IgD-negative memory B cell (primary cell): ENCODE measurements at regions not wholly inside any gene's neighbourhood (a gene's known extent, or its start where the extent isn't known, plus 50 kb on each side); places are given as distances from the start of the nearest gene placed in this dataset.
"Not testable (repeated sequence)": the region's sequence is repeated elsewhere in the genome, so short reads cannot be mapped to it uniquely, and the experiment has no call there.

Experiments used
- H3K27ac Mint-ChIP-seq, 3 donors: one replicate each; pipeline ENCODE4 v1.8.0; 2020 to 2022; ENCODE audit warnings: mild to moderate bottlenecking in 3 of 3, mixed read lengths in 3 of 3, moderate library complexity in 1 of 3
- H3K27me3 Mint-ChIP-seq: one replicate; pipeline ENCODE4 v1.8.0; 2021; ENCODE audit warnings: mixed read lengths
- H3K36me3 Mint-ChIP-seq: one replicate; pipeline ENCODE4 v1.8.0; 2020; ENCODE audit warnings: mild to moderate bottlenecking, mixed read lengths
- H3K4me1 Mint-ChIP-seq, 3 donors: one replicate each; pipeline ENCODE4 v1.8.0; 2020 to 2022; ENCODE audit warnings: mixed read lengths in 3 of 3, mild to moderate bottlenecking in 1 of 3
- H3K4me3 Mint-ChIP-seq, 4 donors: one replicate each; pipeline ENCODE4 v1.8.0; 2020 to 2022; ENCODE audit warnings: mild to moderate bottlenecking in 4 of 4, mixed read lengths in 4 of 4, moderate library complexity in 3 of 4
- H3K9me3 Mint-ChIP-seq, 3 donors: one replicate each; pipeline ENCODE4 v1.8.0; 2020 to 2021; ENCODE audit warnings: mixed read lengths in 3 of 3, mild to moderate bottlenecking in 1 of 3

DNA sequence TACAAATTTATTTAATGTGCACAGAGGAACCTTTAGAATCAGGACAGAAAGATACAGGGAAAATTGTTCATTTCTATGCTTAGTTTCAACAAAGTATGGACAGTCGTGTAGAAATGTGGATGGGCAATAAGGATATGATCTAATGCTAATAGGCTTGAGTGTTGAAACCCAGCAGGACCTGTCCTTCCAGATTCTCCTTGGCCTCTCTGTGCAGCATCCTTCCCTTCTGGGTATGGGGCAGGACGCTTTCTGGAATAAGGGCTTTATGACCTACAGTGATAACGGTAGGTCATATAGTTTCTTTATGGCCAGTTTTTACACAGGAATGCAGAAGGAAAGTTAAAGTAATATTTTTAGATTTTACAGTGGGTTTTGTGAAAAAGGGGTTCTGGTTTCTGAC is 698.1 kb downstream of the SI start:
- Mint-ChIP-seq H3K27ac (no peak overlapping the region), H3K36me3 (no peaks in the 10 kb centered on the region), H3K9me3 (peaks cover 0 to 4% (median 0%) of the 10 kb centered on the region in 3 donors), H3K27me3 (no peaks in the 10 kb centered on the region), H3K4me1 (no peaks in the 10 kb centered on the region), H3K4me3 (no peak overlapping the region)

GRCh38 chr3:164377466-164377865 is 700.8 kb downstream of the SI start:
- H3K36me3 Mint-ChIP-seq, result no peaks in the 10 kb centered on the region

GRCh38 chr3:164375995-164376394 is 702.3 kb downstream of the SI start:
- H3K36me3 Mint-ChIP-seq, result no peaks in the 10 kb centered on the region
- peaks cover 0 to 7% (median 0%) of the 10 kb centered on the region in 3 donors for H3K9me3 Mint-ChIP-seq
- no peak overlapping the region for H3K27ac Mint-ChIP-seq
- H3K4me3 Mint-ChIP-seq, result no peak overlapping the region
- H3K27me3 Mint-ChIP-seq, result no peaks in the 10 kb centered on the region
- H3K4me1 Mint-ChIP-seq, result no peaks in the 10 kb centered on the region

More at GRCh38 chr3:164377466-164377865, 700.8 kb downstream of the SI start:
- no peaks in the 10 kb centered on the region for H3K27me3 Mint-ChIP-seq
- peaks cover 0 to 4% (median 0%) of the 10 kb centered on the region in 3 donors for H3K9me3 Mint-ChIP-seq
- H3K4me3 Mint-ChIP-seq, result no peak overlapping the region
- no peaks in the 10 kb centered on the region for H3K4me1 Mint-ChIP-seq
- no peak overlapping the region for H3K27ac Mint-ChIP-seq

- Mint-ChIP-seq H3K4me1 (no peaks in the 10 kb centered on the region), H3K36me3 (no peaks in the 10 kb centered on the region), H3K4me3 (no peak overlapping the region)
Measured at GRCh38 chr3:164375538-164375937, 702.8 kb downstream of the SI start.

DNA sequence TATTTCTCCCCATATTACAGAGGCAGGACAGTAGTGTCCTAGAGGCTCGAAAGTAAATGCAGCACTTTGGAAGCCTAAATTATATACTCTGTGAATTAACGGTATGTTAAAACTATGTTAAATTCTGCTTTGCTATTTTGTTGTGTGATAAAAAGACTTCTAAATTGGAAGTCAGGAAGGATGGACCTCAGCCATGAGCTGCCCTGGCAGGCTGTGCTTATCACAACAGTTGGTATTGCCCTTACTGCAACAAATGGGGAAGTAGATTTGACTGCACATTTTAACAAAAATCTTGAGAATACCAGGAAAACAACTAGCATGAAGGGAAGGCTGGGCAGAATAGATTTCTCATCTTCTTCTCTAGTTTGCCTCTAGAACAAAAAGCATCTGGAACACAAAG is 706.6 kb downstream of the SI start:
- no peak overlapping the region for H3K27ac Mint-ChIP-seq
- H3K27me3 Mint-ChIP-seq, result no peaks in the 10 kb centered on the region
- no peaks in the 10 kb centered on the region for H3K4me1 Mint-ChIP-seq
- no peak overlapping the region for H3K4me3 Mint-ChIP-seq
- peaks cover 1% of the 10 kb centered on the region for H3K36me3 Mint-ChIP-seq
- H3K9me3 Mint-ChIP-seq, result peaks cover 0 to 10% (median 4%) of the 10 kb centered on the region in 3 donors

More at GRCh38 chr3:164375538-164375937, 702.8 kb downstream of the SI start:
- no peaks in the 10 kb centered on the region for H3K27me3 Mint-ChIP-seq
- H3K27ac Mint-ChIP-seq, result no peak overlapping the region
- H3K9me3 Mint-ChIP-seq, result peaks cover 0 to 3% (median 0%) of the 10 kb centered on the region in 3 donors

- H3K27me3 Mint-ChIP-seq, result no peaks in the 10 kb centered on the region
- no peak overlapping the region for H3K27ac Mint-ChIP-seq
- no peaks in the 10 kb centered on the region for H3K4me1 Mint-ChIP-seq
- H3K9me3 Mint-ChIP-seq, result peaks cover 1 to 10% (median 4%) of the 10 kb centered on the region in 3 donors
- H3K4me3 Mint-ChIP-seq, result no peak overlapping the region
- peaks cover 1% of the 10 kb centered on the region for H3K36me3 Mint-ChIP-seq
Measured at GRCh38 chr3:164370970-164371369, 707.3 kb downstream of the SI start.

GRCh38 chr3:164365242-164365641 is 713.1 kb downstream of the SI start:
- no peaks in the 10 kb centered on the region for H3K27me3 Mint-ChIP-seq
- H3K27ac Mint-ChIP-seq, result no peak overlapping the region
- H3K36me3 Mint-ChIP-seq, result peaks cover 1% of the 10 kb centered on the region
- peaks cover 3 to 15% (median 3%) of the 10 kb centered on the region in 3 donors for H3K9me3 Mint-ChIP-seq
- H3K4me1 Mint-ChIP-seq, result no peaks in the 10 kb centered on the region
- H3K4me3 Mint-ChIP-seq, result no peak overlapping the region

DNA sequence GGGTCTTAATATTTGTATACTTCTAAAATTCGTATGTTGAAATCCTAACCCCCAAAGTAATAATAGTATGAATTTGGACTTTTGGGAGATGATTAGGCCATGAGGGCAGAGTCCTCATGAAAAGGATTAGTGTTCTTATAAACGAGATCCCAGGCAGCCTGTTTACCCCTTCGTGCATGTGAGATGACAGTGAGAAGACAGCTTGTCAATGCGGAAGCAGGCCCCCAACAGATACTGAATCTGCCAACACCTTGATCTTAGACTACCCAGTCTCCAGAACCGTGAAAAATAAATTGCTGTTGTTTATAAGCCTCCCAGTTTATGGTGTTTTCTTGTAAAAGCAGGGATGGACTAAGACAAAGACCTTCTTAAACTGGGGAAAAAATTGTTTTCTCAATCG is 714.2 kb downstream of the SI start:
- peaks cover 2 to 10% (median 5%) of the 10 kb centered on the region in 3 donors for H3K9me3 Mint-ChIP-seq
- H3K36me3 Mint-ChIP-seq, result peaks cover 1% of the 10 kb centered on the region
- H3K4me3 Mint-ChIP-seq, result no peak overlapping the region
- no peaks in the 10 kb centered on the region for H3K4me1 Mint-ChIP-seq
- H3K27me3 Mint-ChIP-seq, result no peaks in the 10 kb centered on the region
- H3K27ac Mint-ChIP-seq, result no peak overlapping the region

DNA sequence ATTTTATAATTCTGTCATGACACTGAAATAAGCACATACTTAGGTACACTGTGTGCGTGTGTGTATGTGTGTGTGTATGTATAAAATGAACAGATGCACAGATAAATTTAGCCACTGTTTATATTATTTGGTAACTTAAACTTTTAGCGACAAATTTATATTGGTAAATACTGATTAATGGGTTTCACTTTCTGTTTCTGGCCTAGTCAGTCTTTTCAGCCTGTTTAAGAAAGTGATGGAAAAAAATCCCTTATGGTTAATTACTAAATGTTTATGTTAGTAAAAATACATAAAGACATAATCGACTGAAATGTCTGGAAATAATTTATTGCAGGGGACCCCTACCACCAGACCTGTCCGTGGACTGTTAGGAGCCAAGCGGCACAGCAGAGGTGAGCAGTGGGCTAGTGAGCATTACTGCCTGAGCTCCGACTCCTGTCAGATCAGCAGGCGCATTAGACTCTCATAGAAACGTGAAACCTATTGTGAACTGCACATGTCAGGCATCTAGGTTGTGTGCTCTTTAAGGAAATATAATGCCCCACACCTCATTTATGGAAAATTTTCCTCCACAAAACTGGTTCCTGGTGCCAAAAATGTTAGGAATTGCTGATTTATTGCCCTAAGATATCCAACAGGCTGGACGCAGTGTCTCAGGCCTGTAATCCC is 717.4 kb downstream of the SI start:
- Mint-ChIP-seq H3K9me3 (peaks cover 0 to 13% (median 6%) of the 10 kb centered on the region in 3 donors), H3K4me1 (no peaks in the 10 kb centered on the region), H3K27me3 (no peaks in the 10 kb centered on the region), H3K36me3 (peaks cover 2% of the 10 kb centered on the region), H3K27ac (no peak overlapping the region), H3K4me3 (no peak overlapping the region)

GRCh38 chr3:164360078-164360578 is 718.2 kb downstream of the SI start:
- no peak overlapping the region for H3K4me3 Mint-ChIP-seq
- no peaks in the 10 kb centered on the region for H3K27me3 Mint-ChIP-seq
- H3K27ac Mint-ChIP-seq, result no peak overlapping the region
- H3K9me3 Mint-ChIP-seq, result peaks cover 0 to 13% (median 6%) of the 10 kb centered on the region in 3 donors
- peaks cover 2% of the 10 kb centered on the region for H3K36me3 Mint-ChIP-seq
- no peaks in the 10 kb centered on the region for H3K4me1 Mint-ChIP-seq

DNA sequence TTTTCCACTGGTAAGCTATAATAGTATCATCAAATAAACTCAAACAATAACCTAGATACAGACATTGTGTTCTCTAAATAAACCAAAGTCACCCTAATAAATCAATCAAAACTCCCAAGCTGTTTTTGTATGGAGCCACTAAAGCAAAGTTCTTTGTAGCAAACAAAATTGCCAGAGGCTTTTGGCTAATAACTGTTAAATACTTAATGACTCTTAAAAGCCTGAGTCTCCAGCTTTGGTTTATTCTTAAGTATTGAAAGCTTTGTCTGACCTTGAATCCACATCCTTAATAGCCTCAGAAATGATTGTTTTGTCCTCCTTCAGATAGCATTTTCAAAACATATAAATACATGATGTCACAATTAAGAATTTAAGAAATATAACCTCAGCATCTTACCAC is 725.3 kb downstream of the SI start:
- H3K4me1 Mint-ChIP-seq, result no peaks in the 10 kb centered on the region
- H3K27me3 Mint-ChIP-seq, result no peaks in the 10 kb centered on the region
- H3K9me3 Mint-ChIP-seq, result peaks cover 0 to 7% (median 3%) of the 10 kb centered on the region in 3 donors
- no peak overlapping the region for H3K4me3 Mint-ChIP-seq
- H3K36me3 Mint-ChIP-seq, result peaks cover 2% of the 10 kb centered on the region
- H3K27ac Mint-ChIP-seq, result no peak overlapping the region

DNA sequence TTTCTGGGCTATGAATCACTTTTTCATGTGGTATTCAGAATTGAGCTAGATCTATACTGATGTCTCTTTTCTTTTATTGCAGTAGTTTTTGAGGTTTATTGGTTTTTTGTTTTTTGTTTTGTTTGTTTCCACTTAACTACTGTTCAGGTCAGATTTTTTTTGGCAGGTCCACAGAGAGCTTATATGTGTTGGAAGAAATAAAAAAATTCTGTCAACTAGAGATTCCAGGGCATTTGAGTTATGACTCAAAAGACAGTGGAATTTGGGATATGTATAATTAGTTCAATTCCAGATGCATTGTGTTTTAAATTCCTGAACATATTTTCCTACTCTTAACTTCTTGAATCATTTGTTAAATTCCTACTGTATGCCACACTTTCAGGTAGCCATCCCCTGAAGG is 727.2 kb downstream of the SI start:
- no peaks in the 10 kb centered on the region for H3K36me3 Mint-ChIP-seq
- H3K4me3 Mint-ChIP-seq, result no peak overlapping the region
- peaks cover 0 to 7% (median 6%) of the 10 kb centered on the region in 3 donors for H3K9me3 Mint-ChIP-seq
- H3K4me1 Mint-ChIP-seq, result no peaks in the 10 kb centered on the region
- no peaks in the 10 kb centered on the region for H3K27me3 Mint-ChIP-seq
- no peak overlapping the region for H3K27ac Mint-ChIP-seq

GRCh38 chr3:164342206-164342605 is 736.1 kb downstream of the SI start:
- not testable (repeated sequence) for H3K4me3 Mint-ChIP-seq

DNA sequence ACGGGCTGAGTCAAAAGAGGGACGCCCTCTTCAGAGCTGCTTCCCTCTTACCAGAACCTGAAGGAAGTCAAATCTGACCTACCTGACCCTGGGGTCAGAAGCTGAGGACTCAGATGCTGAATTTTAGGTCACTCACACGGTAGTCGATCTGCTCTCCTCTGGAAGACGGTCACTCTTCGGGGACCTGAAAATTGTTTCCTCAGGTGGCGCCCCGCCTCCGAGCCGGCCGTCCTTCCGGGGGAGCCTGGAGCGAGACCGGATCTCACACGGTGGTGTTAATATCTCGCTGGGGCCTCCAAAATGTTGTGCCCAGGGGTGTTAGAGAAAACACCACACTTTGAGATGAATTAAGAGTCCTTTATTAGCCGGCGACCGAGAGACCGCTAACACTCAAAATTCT is 737.2 kb downstream of the SI start:
- no peaks in the 10 kb centered on the region for H3K4me1 Mint-ChIP-seq
- H3K9me3 Mint-ChIP-seq, result peaks cover 0 to 10% (median 3%) of the 10 kb centered on the region in 3 donors
- H3K36me3 Mint-ChIP-seq, result no peaks in the 10 kb centered on the region
- no peak overlapping the region for H3K4me3 Mint-ChIP-seq
- no peak overlapping the region for H3K27ac Mint-ChIP-seq
- no peaks in the 10 kb centered on the region for H3K27me3 Mint-ChIP-seq

More at GRCh38 chr3:164342206-164342605, 736.1 kb downstream of the SI start:
- not testable (repeated sequence) for H3K27me3 Mint-ChIP-seq, H3K36me3 Mint-ChIP-seq, H3K9me3 Mint-ChIP-seq, H3K4me1 Mint-ChIP-seq, H3K27ac Mint-ChIP-seq

GRCh38 chr3:164340273-164340672 is 738.0 kb downstream of the SI start:
- no peaks in the 10 kb centered on the region for H3K36me3 Mint-ChIP-seq
- no peak overlapping the region for H3K4me3 Mint-ChIP-seq
- H3K4me1 Mint-ChIP-seq, result no peaks in the 10 kb centered on the region
- H3K27ac Mint-ChIP-seq, result no peak overlapping the region
- no peaks in the 10 kb centered on the region for H3K27me3 Mint-ChIP-seq
- peaks cover 0 to 10% (median 2%) of the 10 kb centered on the region in 3 donors for H3K9me3 Mint-ChIP-seq
